Neuron (in vitro differentiated cells): ENCODE measurements at regions not wholly inside any gene's neighbourhood (a gene's known extent, or its start where the extent isn't known, plus 50 kb on each side); places are given as distances from the start of the nearest gene placed in this dataset.

ENCODE experiments used
- H2AFZ ChIP-seq: one replicate; pipeline ENCODE4 v1.6.1; 2013; ENCODE audit warnings: low read depth, mild to moderate bottlenecking, inconsistent platforms, low read length, moderate library complexity
- H3K27me3 ChIP-seq: one replicate; pipeline ENCODE4 v1.6.1; 2013; ENCODE audit warnings: low read length; ENCODE audit not compliant: insufficient read depth
- H3K36me3 ChIP-seq: one replicate; pipeline ENCODE4 v1.6.1; 2013; ENCODE audit warnings: low read length; ENCODE audit not compliant: insufficient read depth
- H3K4me1 ChIP-seq: one replicate; pipeline ENCODE4 v1.6.1; 2013; ENCODE audit warnings: low read length; ENCODE audit not compliant: insufficient read depth
- H3K4me3 ChIP-seq: 2 replicates; pipeline ENCODE4 v1.5.1; 2013; ENCODE audit warnings: mild to moderate bottlenecking, low read length, moderate library complexity
- H3K9me3 ChIP-seq: one replicate; pipeline ENCODE4 v1.6.1; 2013; ENCODE audit warnings: low read length

DNA sequence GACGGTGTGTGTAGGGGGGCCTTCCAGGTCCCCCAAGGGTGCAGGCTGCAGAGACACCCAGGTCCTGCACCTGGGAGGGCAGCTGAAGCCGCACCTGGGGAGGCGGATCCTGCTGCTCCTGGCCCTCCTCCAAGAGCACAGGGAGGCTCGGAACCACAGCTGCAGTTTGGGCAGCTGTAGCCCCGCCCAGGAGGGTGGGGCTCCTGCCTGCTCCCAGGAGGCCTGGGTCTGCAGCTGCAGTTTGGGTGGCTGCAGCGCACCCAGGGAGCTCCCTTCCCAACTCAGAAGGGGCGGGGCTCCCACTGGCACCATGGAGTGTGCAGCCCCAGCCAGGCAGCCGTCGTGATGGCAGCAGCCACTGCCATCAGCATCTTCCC, 69.4 kb upstream of the NKD1 start:
- Histone ChIP-seq H3K27me3 (no peaks in the 10 kb centered on the region), H2AFZ (no peak overlapping the region), H3K4me1 (peaks cover 8% of the 10 kb centered on the region), H3K4me3 (no peak overlapping the region), H3K36me3 (no peaks in the 10 kb centered on the region), H3K9me3 (peaks cover 1% of the 10 kb centered on the region)

GRCh38 chr16:50478075-50478772, 70.0 kb upstream of the NKD1 start:
- no peak overlapping the region for H2AFZ ChIP-seq

GRCh38 chr16:50476486-50477255, 71.5 kb upstream of the NKD1 start:
- Histone ChIP-seq H3K36me3 (no peaks in the 10 kb centered on the region), H3K4me3 (no peak overlapping the region), H3K27me3 (no peaks in the 10 kb centered on the region), H2AFZ (no peak overlapping the region), H3K9me3 (no peaks in the 10 kb centered on the region), H3K4me1 (peaks cover 8% of the 10 kb centered on the region)

More at GRCh38 chr16:50478075-50478772, 70.0 kb upstream of the NKD1 start:
- Histone ChIP-seq H3K27me3 (no peaks in the 10 kb centered on the region), H3K4me3 (no peak overlapping the region), H3K36me3 (no peaks in the 10 kb centered on the region), H3K4me1 (peaks cover 8% of the 10 kb centered on the region), H3K9me3 (peaks cover 1% of the 10 kb centered on the region)

DNA sequence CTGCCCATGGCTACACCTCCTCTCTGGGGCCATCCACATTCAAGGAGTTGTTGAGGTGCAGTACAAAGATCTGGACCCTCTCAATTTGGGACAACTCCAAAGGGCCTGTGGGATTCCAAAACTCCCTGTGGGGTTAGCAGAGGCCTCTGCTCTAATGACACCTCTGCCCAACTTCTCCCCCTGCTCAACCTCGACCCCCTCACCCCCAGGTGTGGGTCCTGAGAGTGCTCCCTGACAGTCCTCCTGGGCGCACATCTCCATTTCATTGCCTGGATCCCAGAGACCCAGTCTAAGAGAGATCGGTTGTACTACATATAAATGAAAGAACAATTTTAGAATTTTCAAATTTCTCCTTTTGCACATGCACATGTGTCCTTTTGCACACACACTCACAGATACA, 73.0 kb upstream of the NKD1 start:
- no peak overlapping the region for H3K4me3 ChIP-seq
- H3K36me3 ChIP-seq: no peaks in the 10 kb centered on the region
- H3K9me3 ChIP-seq: no peaks in the 10 kb centered on the region
- H3K4me1 ChIP-seq: peaks cover 14% of the 10 kb centered on the region
- no peaks in the 10 kb centered on the region for H3K27me3 ChIP-seq
- no peak overlapping the region for H2AFZ ChIP-seq

DNA sequence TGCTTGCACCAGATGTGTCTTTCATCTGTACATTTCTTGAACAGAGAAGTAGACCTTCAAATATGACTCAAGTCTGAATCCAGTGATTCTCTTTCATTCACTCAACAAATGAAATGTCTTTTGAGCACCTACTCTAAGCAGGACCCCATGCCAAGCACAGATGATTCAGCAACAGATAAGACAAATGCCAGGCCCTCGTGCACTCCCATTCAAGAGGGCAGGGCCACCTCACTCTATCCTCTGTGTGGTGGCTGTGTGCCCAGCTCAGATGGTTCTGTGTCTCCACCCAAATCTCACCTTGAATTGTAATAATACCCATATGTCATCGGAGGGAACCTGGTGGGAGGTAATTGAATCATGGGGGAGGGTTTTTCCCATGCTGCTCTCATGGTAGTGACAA, 74.1 kb upstream of the NKD1 start:
- Histone ChIP-seq H3K36me3 (no peaks in the 10 kb centered on the region), H3K27me3 (no peaks in the 10 kb centered on the region), H3K4me1 (peaks cover 17% of the 10 kb centered on the region), H2AFZ (no peak overlapping the region), H3K9me3 (no peaks in the 10 kb centered on the region), H3K4me3 (no peak overlapping the region)

DNA sequence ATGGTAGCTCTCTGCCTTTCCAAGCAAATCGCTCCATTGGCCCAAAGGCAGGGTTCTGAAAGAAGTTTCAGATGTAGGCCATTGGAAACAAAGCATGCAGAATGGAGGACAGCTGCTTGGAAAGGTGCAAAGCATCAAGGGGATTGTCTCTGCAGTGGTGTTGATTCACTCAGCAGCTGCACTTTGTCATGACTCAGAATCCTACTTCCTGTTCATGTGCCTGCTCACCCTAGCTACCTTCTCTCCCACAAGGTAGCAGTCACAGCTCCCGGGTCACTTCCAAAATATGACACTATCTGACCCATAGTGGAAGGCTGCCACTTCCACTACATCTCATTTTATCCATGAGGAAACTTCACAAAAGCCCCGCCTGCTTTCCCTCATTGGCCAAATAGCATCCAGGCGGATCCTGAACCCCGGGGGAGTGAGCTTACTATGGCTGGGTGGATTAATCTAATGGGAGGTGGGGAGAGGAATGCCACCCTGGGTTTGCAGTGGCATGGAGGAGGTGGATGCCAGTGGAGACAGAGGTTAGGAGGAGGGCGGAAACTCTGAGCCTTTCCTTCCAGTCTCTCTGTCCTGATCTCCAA, 74.7 kb upstream of the NKD1 start:
- no peaks in the 10 kb centered on the region for H3K27me3 ChIP-seq
- H2AFZ ChIP-seq: no peak overlapping the region
- no peaks in the 10 kb centered on the region for H3K9me3 ChIP-seq
- no peaks in the 10 kb centered on the region for H3K36me3 ChIP-seq
- no peak overlapping the region for H3K4me3 ChIP-seq
- H3K4me1 ChIP-seq: peaks cover 24% of the 10 kb centered on the region

- Histone ChIP-seq H3K4me3 (no peak overlapping the region), H3K27me3 (no peaks in the 10 kb centered on the region), H3K36me3 (no peaks in the 10 kb centered on the region), H3K9me3 (no peaks in the 10 kb centered on the region), H3K4me1 (peaks cover 27% of the 10 kb centered on the region), H2AFZ (no peak overlapping the region)
These were observed 75.7 kb upstream of the NKD1 start for GRCh38 chr16:50472472-50472871.

- no peak overlapping the region for H3K4me3 ChIP-seq
- no peak overlapping the region for H2AFZ ChIP-seq
- no peaks in the 10 kb centered on the region for H3K36me3 ChIP-seq
- H3K9me3 ChIP-seq: no peaks in the 10 kb centered on the region
- no peaks in the 10 kb centered on the region for H3K27me3 ChIP-seq
- peaks cover 27% of the 10 kb centered on the region for H3K4me1 ChIP-seq
These were observed 77.5 kb upstream of the NKD1 start for GRCh38 chr16:50470687-50471086.

DNA sequence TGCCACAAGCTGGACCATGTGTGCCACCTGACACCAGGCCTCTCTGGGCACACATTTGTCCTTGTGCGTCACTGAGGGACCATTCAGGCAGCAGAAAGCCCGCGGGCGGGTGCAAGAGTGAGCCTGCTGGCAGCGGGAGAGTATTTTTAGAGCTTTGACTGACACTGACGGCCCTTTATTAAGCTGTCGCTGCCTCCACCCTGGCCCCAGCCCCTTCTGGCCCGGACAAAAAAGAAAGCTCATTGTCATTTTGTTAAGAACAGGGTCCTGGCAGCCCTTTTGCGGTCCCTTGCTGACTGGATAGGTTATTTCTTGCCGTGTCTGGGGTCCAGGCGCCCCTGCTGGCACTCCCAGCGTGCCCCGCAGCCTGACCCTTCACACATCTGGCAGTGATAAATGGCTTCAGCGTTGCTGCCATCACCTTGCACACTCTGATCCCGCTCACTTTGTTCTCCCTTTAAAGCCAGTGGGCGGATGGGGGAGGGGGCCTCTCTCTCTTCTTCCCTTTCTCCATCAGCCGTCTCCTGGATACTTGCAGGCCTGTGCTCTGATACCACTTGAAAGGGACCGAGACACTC, 78.4 kb upstream of the NKD1 start:
- peak overlapping the region; percentile 1 for H3K4me3 ChIP-seq
- peaks cover 27% of the 10 kb centered on the region for H3K4me1 ChIP-seq
- no peaks in the 10 kb centered on the region for H3K36me3 ChIP-seq
- no peaks in the 10 kb centered on the region for H3K9me3 ChIP-seq
- peak overlapping the region; percentile 2 for H2AFZ ChIP-seq
- H3K27me3 ChIP-seq: no peaks in the 10 kb centered on the region

DNA sequence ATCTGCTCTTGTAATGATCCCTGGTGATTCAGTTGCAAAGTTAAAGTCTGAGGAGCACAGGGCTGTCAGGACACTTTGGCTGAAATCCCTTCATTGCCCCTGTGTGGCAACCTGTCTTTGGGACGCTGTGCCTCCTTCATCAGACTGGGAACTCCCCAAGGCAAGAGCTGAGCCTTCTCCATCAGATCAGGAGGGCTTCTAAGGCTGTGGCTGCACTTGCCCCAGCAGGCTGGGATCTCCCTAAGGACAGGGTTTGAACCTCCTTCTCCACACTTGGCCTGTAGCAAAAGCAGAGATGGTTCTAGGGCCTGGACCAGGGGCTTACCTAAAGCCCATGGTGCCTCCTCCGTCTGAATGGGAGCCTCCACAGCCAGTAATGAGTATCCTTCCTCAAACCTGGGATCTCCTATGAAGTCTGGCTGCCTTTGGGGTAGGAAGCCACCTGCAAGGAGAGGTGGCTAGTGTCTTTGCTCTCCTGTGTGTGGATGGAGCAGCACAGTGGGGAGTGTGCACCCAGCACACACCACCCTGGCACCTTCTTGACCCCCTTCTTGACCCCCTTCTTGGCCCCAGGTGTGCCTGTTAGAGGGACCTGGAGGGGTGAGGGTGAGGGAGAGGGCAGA, 79.0 kb upstream of the NKD1 start:
- Histone ChIP-seq H3K4me3 (no peak overlapping the region), H3K9me3 (no peaks in the 10 kb centered on the region), H3K36me3 (no peaks in the 10 kb centered on the region), H3K4me1 (peaks cover 27% of the 10 kb centered on the region), H3K27me3 (no peaks in the 10 kb centered on the region), H2AFZ (no peak overlapping the region)

- Histone ChIP-seq H3K4me1 (peaks cover 29% of the 10 kb centered on the region), H3K4me3 (no peak overlapping the region), H2AFZ (no peak overlapping the region), H3K27me3 (no peaks in the 10 kb centered on the region), H3K36me3 (no peaks in the 10 kb centered on the region), H3K9me3 (no peaks in the 10 kb centered on the region)
These were observed 79.5 kb upstream of the NKD1 start for GRCh38 chr16:50468749-50469078.

- Histone ChIP-seq H3K9me3 (no peaks in the 10 kb centered on the region), H3K27me3 (no peaks in the 10 kb centered on the region), H2AFZ (no peak overlapping the region)
These were observed 80.0 kb upstream of the NKD1 start for GRCh38 chr16:50467943-50468748.

More at GRCh38 chr16:50467943-50468748, 80.0 kb upstream of the NKD1 start:
- Histone ChIP-seq H3K4me1 (peaks cover 35% of the 10 kb centered on the region), H3K36me3 (no peaks in the 10 kb centered on the region), H3K4me3 (peak overlapping the region; percentile 19)
